OCI-LY1 (cell line): ENCODE measurements at regions not wholly inside any gene's neighbourhood (a gene's known extent, or its start where the extent isn't known, plus 50 kb on each side); places are given as distances from the start of the nearest gene placed in this dataset.

Source experiments
- H2AFZ ChIP-seq: fragments of 200-600 bp; sonication (generic), shearing (Covaris generic); 2 replicates; pipeline ENCODE4 v1.6.0; 2014; ENCODE audit warnings: antibody characterized with exemption, mild to moderate bottlenecking, low read length
- H3F3A ChIP-seq: fragments of 200-600 bp; sonication (generic), shearing (Covaris generic); 2 replicates; pipeline ENCODE4 v1.6.0; 2014; ENCODE audit warnings: mild to moderate bottlenecking, antibody characterized with exemption, low read length, moderate library complexity; ENCODE audit not compliant: insufficient read depth
- H3K27ac ChIP-seq: fragments of 200-600 bp; sonication (generic); 2 replicates; pipeline ENCODE4 v1.5.1; 2014; ENCODE audit warnings: low read length, mixed run types, mild to moderate bottlenecking, low read depth; ENCODE audit not compliant: poor library complexity, severe bottlenecking
- H3K27me3 ChIP-seq: fragments of 200-600 bp; sonication (generic); 2 replicates; pipeline ENCODE4 v1.6.0; 2014; ENCODE audit warnings: antibody characterized with exemption, mild to moderate bottlenecking, low read length, moderate library complexity; ENCODE audit not compliant: insufficient read depth
- H3K36me3 ChIP-seq: fragments of 200-600 bp; sonication (generic); 2 replicates; pipeline ENCODE4 v1.6.1; 2014; ENCODE audit warnings: mild to moderate bottlenecking, antibody characterized with exemption, low read length, moderate library complexity, mixed read lengths; ENCODE audit not compliant: insufficient read depth
- H3K4me1 ChIP-seq: fragments of 200-600 bp; sonication (generic); 2 replicates; pipeline ENCODE4 v1.5.1; 2014; ENCODE audit warnings: mild to moderate bottlenecking, low read length, moderate library complexity; ENCODE audit not compliant: insufficient read depth, severe bottlenecking
- H3K4me2 ChIP-seq: fragments of 200-600 bp; sonication (generic), shearing (Covaris generic); 2 replicates; pipeline ENCODE4 v1.6.1; 2014; ENCODE audit warnings: low read length
- H3K4me3 ChIP-seq: fragments of 200-600 bp; sonication (generic); 2 replicates; pipeline ENCODE4 v1.5.1; 2014; ENCODE audit warnings: low read length, low read depth, mild to moderate bottlenecking, mixed read lengths; ENCODE audit not compliant: poor library complexity, severe bottlenecking
- H3K79me2 ChIP-seq: fragments of 200-600 bp; shearing (Covaris generic); 2 replicates; pipeline ENCODE4 v1.6.1; 2016; ENCODE audit warnings: mixed run types, low read length, mixed read lengths; ENCODE audit not compliant: insufficient read depth
- H3K9ac ChIP-seq: fragments of 200-600 bp; sonication (generic), shearing (Covaris generic); 2 replicates; pipeline ENCODE4 v1.6.1; 2014; ENCODE audit warnings: mild to moderate bottlenecking, low read length, mixed read lengths
- H3K9me2 ChIP-seq: fragments of 200-600 bp; sonication (generic), shearing (Covaris generic); 2 replicates; pipeline ENCODE4 v1.6.1; 2014; ENCODE audit warnings: low read depth, mild to moderate bottlenecking, low read length, mixed read lengths
- H3K9me3 ChIP-seq: fragments of 200-600 bp; shearing (Covaris generic); 2 replicates; pipeline ENCODE4 v1.6.1; 2014; ENCODE audit warnings: low read length, mixed read lengths
- H4K20me1 ChIP-seq: fragments of 200-600 bp; sonication (generic), shearing (Covaris generic); 2 replicates; pipeline ENCODE4 v1.6.0; 2016; ENCODE audit warnings: mild to moderate bottlenecking, low read length; ENCODE audit not compliant: insufficient read depth
- CTCF ChIP-seq: fragments of 200-600 bp; sonication (generic), shearing (Covaris generic); IDR thresholded peaks from 2 replicates; pipeline ENCODE4 v1.5.1; 2017; ENCODE audit warnings: mild to moderate bottlenecking, antibody characterized with exemption, low read length, moderate library complexity, mixed read lengths
- EZH2 ChIP-seq: fragments of 200-600 bp; sonication (generic), shearing (Covaris generic); IDR thresholded peaks from 2 replicates; pipeline ENCODE4 v1.8.0; 2017; ENCODE audit warnings: borderline replicate concordance, mixed run types, mild to moderate bottlenecking, antibody characterized with exemption, low read length, moderate library complexity, mixed read lengths

DNA sequence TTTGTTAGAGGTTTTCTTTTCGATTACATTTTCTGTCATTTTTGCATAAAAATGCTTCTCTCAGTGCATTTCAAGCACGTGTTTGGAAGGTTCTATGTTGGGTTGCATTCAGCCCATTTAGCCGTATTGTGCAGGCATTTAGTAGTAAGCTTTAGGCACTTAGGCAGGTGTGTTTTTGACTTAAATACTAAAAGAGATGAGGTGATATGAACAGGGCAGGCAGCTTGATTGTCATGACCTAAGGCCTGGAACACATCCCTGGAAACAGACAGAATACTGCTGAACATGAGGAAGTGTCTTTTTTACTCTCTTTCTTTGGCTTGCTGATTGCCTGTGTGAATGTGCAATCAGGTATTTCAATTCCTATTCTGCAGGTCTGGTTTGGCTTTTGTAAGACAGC is 610.5 kb upstream of the MAN1A1 start:
- H3K4me1 ChIP-seq, result no peaks in the 10 kb centered on the region
- no peak overlapping the region for H2AFZ ChIP-seq
- H3K27me3 ChIP-seq, result no peaks in the 10 kb centered on the region
- no peaks in the 10 kb centered on the region for H3K9me3 ChIP-seq
- H3K9me2 ChIP-seq, result no peaks in the 10 kb centered on the region
- H3K9ac ChIP-seq, result no peak overlapping the region
- H3K4me2 ChIP-seq, result no peak overlapping the region
- H3K36me3 ChIP-seq, result no peaks in the 10 kb centered on the region
- H3F3A ChIP-seq, result no peaks in the 10 kb centered on the region
- H4K20me1 ChIP-seq, result no peaks in the 10 kb centered on the region
- H3K27ac ChIP-seq, result no peak overlapping the region
- H3K79me2 ChIP-seq, result no peaks in the 10 kb centered on the region
- TF ChIP-seq CTCF (no peak), EZH2 (no peak)
- H3K4me3 ChIP-seq, result no peak overlapping the region

DNA sequence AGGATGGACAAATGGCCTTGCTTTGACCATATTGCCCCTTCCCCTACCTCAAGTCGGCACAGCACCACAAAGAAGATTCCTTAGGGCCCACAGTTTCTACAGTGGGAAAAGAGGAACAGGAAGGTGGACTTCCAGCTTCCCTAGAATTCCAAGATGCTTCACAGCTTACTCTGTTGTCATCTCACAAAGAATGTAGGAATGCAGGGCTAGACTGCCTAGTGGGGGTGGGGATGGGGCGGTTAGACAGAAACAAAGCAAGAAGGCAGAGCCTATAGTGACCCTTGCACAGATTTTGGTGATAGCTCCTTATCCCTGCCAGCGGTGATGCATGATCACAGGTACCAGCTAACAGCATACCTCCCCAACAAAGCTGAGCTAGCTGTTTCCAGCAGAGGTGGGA is 607.6 kb upstream of the MAN1A1 start:
- no peaks in the 10 kb centered on the region for H3F3A ChIP-seq
- no peak overlapping the region for H3K4me2 ChIP-seq
- no peak overlapping the region for H3K27ac ChIP-seq
- H3K4me3 ChIP-seq, result no peak overlapping the region
- no peaks in the 10 kb centered on the region for H3K36me3 ChIP-seq
- H3K4me1 ChIP-seq, result no peaks in the 10 kb centered on the region
- H3K9me3 ChIP-seq, result no peaks in the 10 kb centered on the region
- H3K27me3 ChIP-seq, result no peaks in the 10 kb centered on the region
- no peaks in the 10 kb centered on the region for H4K20me1 ChIP-seq
- no peaks in the 10 kb centered on the region for H3K9me2 ChIP-seq
- H3K9ac ChIP-seq, result no peak overlapping the region
- no peaks in the 10 kb centered on the region for H3K79me2 ChIP-seq
- TF ChIP-seq EZH2, result no peak
- no peak for TF ChIP-seq CTCF
- H2AFZ ChIP-seq, result no peak overlapping the region

DNA sequence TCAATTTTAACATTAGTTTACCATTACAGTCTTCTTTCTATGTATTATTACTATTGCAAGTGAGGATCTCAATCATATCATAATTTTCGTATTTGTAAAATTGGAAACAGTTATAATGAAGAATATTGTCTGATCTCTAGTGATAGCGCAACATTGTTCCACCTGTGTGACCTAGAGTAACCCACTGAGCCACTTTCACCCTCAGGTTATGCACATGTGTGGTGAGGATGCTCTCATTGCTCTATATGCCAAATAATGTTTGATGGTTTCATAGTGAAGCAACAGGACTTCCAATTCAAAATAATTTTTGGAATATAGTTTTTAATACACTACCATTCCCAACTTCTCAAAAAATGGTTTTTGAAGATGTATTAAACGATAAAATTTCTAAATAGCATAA is 603.1 kb upstream of the MAN1A1 start:
- H4K20me1 ChIP-seq, result no peaks in the 10 kb centered on the region
- no peaks in the 10 kb centered on the region for H3K9me3 ChIP-seq
- no peak overlapping the region for H3K4me2 ChIP-seq
- no peak overlapping the region for H2AFZ ChIP-seq
- TF ChIP-seq EZH2, result no peak
- TF ChIP-seq CTCF, result no peak
- no peaks in the 10 kb centered on the region for H3F3A ChIP-seq
- no peaks in the 10 kb centered on the region for H3K4me1 ChIP-seq
- H3K36me3 ChIP-seq, result no peaks in the 10 kb centered on the region
- H3K79me2 ChIP-seq, result no peaks in the 10 kb centered on the region
- no peak overlapping the region for H3K27ac ChIP-seq
- H3K4me3 ChIP-seq, result no peak overlapping the region
- no peak overlapping the region for H3K9ac ChIP-seq
- no peaks in the 10 kb centered on the region for H3K9me2 ChIP-seq
- H3K27me3 ChIP-seq, result no peaks in the 10 kb centered on the region
